GM12891 (cell line): ENCODE measurements at regions not wholly inside any gene's neighbourhood (a gene's known extent, or its start where the extent isn't known, plus 50 kb on each side); places are given as distances from the start of the nearest gene placed in this dataset.
"Not testable (repeated sequence)": the region's sequence is repeated elsewhere in the genome, so short reads cannot be mapped to it uniquely, and the experiment has no call there.

ENCODE experiments used
- POLR2A ChIP-seq: IDR thresholded peaks from 2 replicates; pipeline ENCODE4 v1.6.1; 2011; ENCODE audit warnings: low read depth, low read length, control low read depth
- POLR2AphosphoS5 ChIP-seq: IDR thresholded peaks from 2 replicates; pipeline ENCODE4 v1.6.1; 2011; ENCODE audit warnings: low read depth, low read length, control low read depth
- SPI1 ChIP-seq: IDR thresholded peaks from 2 replicates; pipeline ENCODE4 v1.6.1; 2011; ENCODE audit warnings: low read depth, low read length, control low read depth
- TAF1 ChIP-seq: IDR thresholded peaks from 2 replicates; pipeline ENCODE4 v1.6.1; 2011; ENCODE audit warnings: low read depth, low read length, control low read depth

DNA sequence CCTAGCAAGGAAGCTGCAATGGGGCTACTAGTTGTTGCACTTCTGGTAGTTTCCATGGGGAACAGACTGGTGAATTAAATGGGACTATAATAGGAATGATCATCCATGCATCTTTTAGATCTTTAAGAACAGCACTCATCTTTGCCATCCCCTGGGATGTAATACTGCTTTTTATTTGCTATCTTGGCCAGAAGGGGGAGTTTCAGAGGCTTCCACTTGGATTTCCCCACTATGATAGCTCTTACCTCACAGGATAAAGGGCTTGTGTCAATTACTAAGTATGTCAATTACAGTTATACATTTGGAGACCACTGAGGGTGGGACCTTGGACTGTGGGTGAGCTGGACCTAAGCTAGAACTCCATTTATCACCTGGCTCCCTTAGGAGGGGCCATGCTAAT, 61.8 kb downstream of the PROP1 start:
- not testable (repeated sequence) for TF ChIP-seq POLR2AphosphoS5, POLR2A, TAF1, SPI1
